ENCODE measurements at regions not wholly inside any gene's neighbourhood (a gene's known extent, or its start where the extent isn't known, plus 50 kb on each side); places are given as distances from the start of the nearest gene placed in this dataset.

GRCh38 chr9:80157561-80157983 is 585.8 kb downstream of the TLE4 start:
- TF ChIP-seq CTCF (IDR thresholded peaks at IDR 0.05; ENCODE audit: control extremely low read depth in 1 of 3, insufficient read depth in 1 of 3, low read depth in 1 of 3, low read length in 3 of 3) (no peak), TAF1 (IDR thresholded peaks at IDR 0.05; ENCODE audit: low read depth, low read length) (no peak), SP2 (IDR thresholded peaks at IDR 0.05; ENCODE audit: low read length) (no peak)
